ENCODE measurements at regions not wholly inside any gene's neighbourhood (a gene's known extent, or its start where the extent isn't known, plus 50 kb on each side); places are given as distances from the start of the nearest gene placed in this dataset.

DNA sequence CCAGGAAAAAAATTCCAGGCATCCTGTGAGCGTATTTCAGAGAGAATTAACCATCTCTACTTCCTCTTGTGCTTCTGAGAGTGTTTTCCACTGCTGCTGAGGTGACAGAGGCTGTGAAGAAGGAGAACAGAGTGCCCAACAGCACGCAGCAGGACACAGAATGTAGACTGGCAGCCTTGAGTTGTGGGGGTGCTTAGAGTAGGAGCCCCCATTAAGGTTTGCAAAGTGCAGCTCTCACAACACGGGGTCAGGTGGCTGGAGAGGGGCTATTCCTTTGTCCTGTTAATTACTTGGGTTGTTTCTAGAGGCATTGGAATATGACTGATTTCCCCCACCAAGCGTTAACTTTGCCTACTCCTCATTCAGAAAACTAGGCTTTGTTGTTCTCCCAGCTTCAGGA is 370.6 kb downstream of the TSHZ3 start:
- TF ChIP-seq, protein P1, sequence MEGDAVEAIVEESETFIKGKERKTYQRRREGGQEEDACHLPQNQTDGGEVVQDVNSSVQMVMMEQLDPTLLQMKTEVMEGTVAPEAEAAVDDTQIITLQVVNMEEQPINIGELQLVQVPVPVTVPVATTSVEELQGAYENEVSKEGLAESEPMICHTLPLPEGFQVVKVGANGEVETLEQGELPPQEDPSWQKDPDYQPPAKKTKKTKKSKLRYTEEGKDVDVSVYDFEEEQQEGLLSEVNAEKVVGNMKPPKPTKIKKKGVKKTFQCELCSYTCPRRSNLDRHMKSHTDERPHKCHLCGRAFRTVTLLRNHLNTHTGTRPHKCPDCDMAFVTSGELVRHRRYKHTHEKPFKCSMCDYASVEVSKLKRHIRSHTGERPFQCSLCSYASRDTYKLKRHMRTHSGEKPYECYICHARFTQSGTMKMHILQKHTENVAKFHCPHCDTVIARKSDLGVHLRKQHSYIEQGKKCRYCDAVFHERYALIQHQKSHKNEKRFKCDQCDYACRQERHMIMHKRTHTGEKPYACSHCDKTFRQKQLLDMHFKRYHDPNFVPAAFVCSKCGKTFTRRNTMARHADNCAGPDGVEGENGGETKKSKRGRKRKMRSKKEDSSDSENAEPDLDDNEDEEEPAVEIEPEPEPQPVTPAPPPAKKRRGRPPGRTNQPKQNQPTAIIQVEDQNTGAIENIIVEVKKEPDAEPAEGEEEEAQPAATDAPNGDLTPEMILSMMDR (IDR thresholded peaks at IDR 0.05): no peak
- no peak for TF ChIP-seq MXD4 (CRISPR knock-in tag; IDR thresholded peaks at IDR 0.05; ENCODE audit: borderline replicate concordance)
- TF ChIP-seq SP1 (CRISPR knock-in tag; conservative IDR thresholded peaks at IDR 0.05): no peak
- TF ChIP-seq, protein P2, sequence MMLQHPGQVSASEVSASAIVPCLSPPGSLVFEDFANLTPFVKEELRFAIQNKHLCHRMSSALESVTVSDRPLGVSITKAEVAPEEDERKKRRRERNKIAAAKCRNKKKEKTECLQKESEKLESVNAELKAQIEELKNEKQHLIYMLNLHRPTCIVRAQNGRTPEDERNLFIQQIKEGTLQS (CRISPR knock-in tag; conservative IDR thresholded peaks at IDR 0.05): no peak
- TF ChIP-seq ZNF138 (CRISPR knock-in tag; conservative IDR thresholded peaks at IDR 0.05): no peak
- TF ChIP-seq JUN (CRISPR knock-in tag; IDR thresholded peaks at IDR 0.05): no peak
- no peak for TF ChIP-seq ZNF263 (CRISPR knock-in tag; IDR thresholded peaks at IDR 0.05; ENCODE audit: low read depth)
- TF ChIP-seq ESRRA (CRISPR knock-in tag; IDR thresholded peaks at IDR 0.05; ENCODE audit: borderline replicate concordance): no peak
